ENCODE measurements at regions not wholly inside any gene's neighbourhood (a gene's known extent, or its start where the extent isn't known, plus 50 kb on each side); places are given as distances from the start of the nearest gene placed in this dataset.

- Histone ChIP-seq H3K27me3 (replicated peaks) (no peaks in the 10 kb centered on the region), H3K4me3 (ENCODE audit: low read depth, low read length) (no peak overlapping the region), H3K27ac (no peak overlapping the region), H3K36me3 (replicated peaks) (no peaks in the 10 kb centered on the region)
- in situ Hi-C loops (cut with HindIII; ENCODE audit: low pct_ligation_motif_present, low sequenced_read_pairs), result no loop called here
- no peak for DNase-seq
- TF ChIP-seq CTCF (IDR thresholded peaks at IDR 0.05; ENCODE audit: low read depth, low read length, missing control alignments), result no peak
These were observed 568.3 kb downstream of the CSNK1G3 start for GRCh38 chr5:124080256-124080655.

- DNase-seq, result no peak
- Histone ChIP-seq H3K36me3 (replicated peaks) (no peaks in the 10 kb centered on the region), H3K4me3 (ENCODE audit: low read depth, low read length) (no peak overlapping the region), H3K27me3 (replicated peaks) (no peaks in the 10 kb centered on the region), H3K27ac (no peak overlapping the region)
- in situ Hi-C loops (cut with HindIII; ENCODE audit: low pct_ligation_motif_present, low sequenced_read_pairs), result no loop called here
- TF ChIP-seq CTCF (IDR thresholded peaks at IDR 0.05; ENCODE audit: low read depth, low read length, missing control alignments), result no peak
These were observed 567.1 kb downstream of the CSNK1G3 start for GRCh38 chr5:124079062-124079461.

GRCh38 chr5:124074500-124074899, 562.5 kb downstream of the CSNK1G3 start:
- no peaks in the 10 kb centered on the region for H3K36me3 ChIP-seq (replicated peaks)

GRCh38 chr5:124072570-124072969, 560.6 kb downstream of the CSNK1G3 start:
- in situ Hi-C loops (cut with HindIII; ENCODE audit: low pct_ligation_motif_present, low sequenced_read_pairs), result no loop called here
- no peaks in the 10 kb centered on the region for H3K36me3 ChIP-seq (replicated peaks)
- TF ChIP-seq CTCF (IDR thresholded peaks at IDR 0.05; ENCODE audit: low read depth, low read length, missing control alignments), result no peak
- H3K27ac ChIP-seq, result no peak overlapping the region
- no peaks in the 10 kb centered on the region for H3K27me3 ChIP-seq (replicated peaks)
- no peak for DNase-seq
- H3K4me3 ChIP-seq (ENCODE audit: low read depth, low read length), result no peak overlapping the region

More at GRCh38 chr5:124074500-124074899, 562.5 kb downstream of the CSNK1G3 start:
- DNase-seq, result no peak
- in situ Hi-C loops (cut with HindIII; ENCODE audit: low pct_ligation_motif_present, low sequenced_read_pairs), result no loop called here
- no peaks in the 10 kb centered on the region for H3K27me3 ChIP-seq (replicated peaks)
- no peak overlapping the region for H3K27ac ChIP-seq
- no peak overlapping the region for H3K4me3 ChIP-seq (ENCODE audit: low read depth, low read length)
- no peak for TF ChIP-seq CTCF (IDR thresholded peaks at IDR 0.05; ENCODE audit: low read depth, low read length, missing control alignments)

GRCh38 chr5:124071039-124071438, 559.1 kb downstream of the CSNK1G3 start:
- no peaks in the 10 kb centered on the region for H3K27me3 ChIP-seq (replicated peaks)
- TF ChIP-seq CTCF (IDR thresholded peaks at IDR 0.05; ENCODE audit: low read depth, low read length, missing control alignments), result no peak
- no peak overlapping the region for H3K27ac ChIP-seq
- H3K4me3 ChIP-seq (ENCODE audit: low read depth, low read length), result no peak overlapping the region
- DNase-seq, result no peak
- no peaks in the 10 kb centered on the region for H3K36me3 ChIP-seq (replicated peaks)
- in situ Hi-C loops (cut with HindIII; ENCODE audit: low pct_ligation_motif_present, low sequenced_read_pairs), result no loop called here

GRCh38 chr5:124065508-124065907, 553.5 kb downstream of the CSNK1G3 start:
- Histone ChIP-seq H3K4me3 (ENCODE audit: low read depth, low read length) (no peak overlapping the region), H3K27ac (no peak overlapping the region), H3K27me3 (replicated peaks) (no peaks in the 10 kb centered on the region), H3K36me3 (replicated peaks) (no peaks in the 10 kb centered on the region)
- in situ Hi-C loops (cut with HindIII; ENCODE audit: low pct_ligation_motif_present, low sequenced_read_pairs), result no loop called here
- no peak for TF ChIP-seq CTCF (IDR thresholded peaks at IDR 0.05; ENCODE audit: low read depth, low read length, missing control alignments)
- DNase-seq, result no peak
